ENCODE measurements at regions not wholly inside any gene's neighbourhood (a gene's known extent, or its start where the extent isn't known, plus 50 kb on each side); places are given as distances from the start of the nearest gene placed in this dataset.

DNA sequence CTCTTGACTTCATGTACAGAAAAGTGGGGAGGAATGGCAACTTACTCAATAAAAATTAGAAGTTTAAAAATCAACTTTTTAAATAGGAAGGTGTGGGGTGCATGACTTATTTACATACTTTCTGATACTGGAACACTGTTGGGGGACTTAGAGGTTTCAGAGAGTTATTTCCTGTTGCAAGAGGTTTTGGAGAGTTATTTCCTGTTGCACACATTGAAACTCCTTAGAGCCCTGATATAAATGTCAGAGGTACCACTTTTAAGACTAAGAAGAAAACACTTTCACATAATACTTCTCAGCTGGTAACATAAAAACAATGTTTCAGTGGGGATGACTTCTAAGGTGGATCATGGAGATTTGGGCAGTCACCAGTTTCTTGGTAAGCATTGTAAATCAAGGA, 579.9 kb downstream of the MMUT start:
- H3K27me3 Mint-ChIP-seq: no peaks in the 10 kb centered on the region
- Histone ChIP-seq H3K27me3 (ENCODE audit: control insufficient read depth in 2 of 2, insufficient read depth in 2 of 2, low read length in 2 of 2) (no peaks in the 10 kb centered on the region), H3K4me3 (ENCODE audit: low read length) (no peak overlapping the region), H3K36me3 (ENCODE audit: control insufficient read depth in 2 of 3, insufficient read depth in 3 of 3, low read length in 3 of 3) (no peaks in the 10 kb centered on the region), H3K4me1 (ENCODE audit: control insufficient read depth in 2 of 2, insufficient read depth in 2 of 2, low read length in 2 of 2) (no peaks in the 10 kb centered on the region), H3K9me3 (ENCODE audit: control insufficient read depth in 2 of 3, low read length in 3 of 3) (no peaks in the 10 kb centered on the region), H3K27ac (ENCODE audit: low read depth, low read length) (no peak overlapping the region)
- no peaks in the 10 kb centered on the region for H3K36me3 Mint-ChIP-seq
- H3K9me3 Mint-ChIP-seq: peaks cover 3 to 12% (median 6%) of the 10 kb centered on the region in 11 donors
- CTCF ChIA-PET: no interaction called here
- no peak overlapping the region for H3K4me3 Mint-ChIP-seq
- intact Hi-C loops (cut with micrococcal nuclease): no loop called here
- no peak overlapping the region for H3K27ac Mint-ChIP-seq
- ATAC-seq (no peak), DNase-seq (no peak)
- peaks cover 0 to 2% (median 0%) of the 10 kb centered on the region in 7 donors for H3K4me1 Mint-ChIP-seq
- POLR2A ChIA-PET: no interaction called here

DNA sequence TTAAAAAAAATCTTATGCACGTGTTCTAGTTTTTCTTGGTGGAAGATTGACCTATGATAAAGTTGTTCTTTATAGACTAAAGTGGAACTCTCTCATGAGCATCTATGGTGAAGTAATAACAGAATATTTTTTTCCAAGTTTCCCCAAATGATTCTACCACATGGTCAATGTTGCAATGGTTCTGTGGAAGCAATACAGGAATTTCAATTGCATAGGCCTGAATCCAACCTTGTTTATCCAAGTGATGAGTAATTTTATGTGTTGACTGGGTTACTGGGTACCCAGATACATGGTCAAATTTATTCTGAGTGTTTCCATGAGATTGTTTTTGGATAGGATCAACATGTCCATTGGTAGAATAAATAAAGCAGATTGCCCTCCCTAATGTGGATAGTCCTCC, 581.5 kb downstream of the MMUT start:
- CTCF ChIA-PET: no interaction called here
- Mint-ChIP-seq H3K36me3 (no peaks in the 10 kb centered on the region), H3K4me1 (peaks cover 0 to 2% (median 0%) of the 10 kb centered on the region in 7 donors)

DNA sequence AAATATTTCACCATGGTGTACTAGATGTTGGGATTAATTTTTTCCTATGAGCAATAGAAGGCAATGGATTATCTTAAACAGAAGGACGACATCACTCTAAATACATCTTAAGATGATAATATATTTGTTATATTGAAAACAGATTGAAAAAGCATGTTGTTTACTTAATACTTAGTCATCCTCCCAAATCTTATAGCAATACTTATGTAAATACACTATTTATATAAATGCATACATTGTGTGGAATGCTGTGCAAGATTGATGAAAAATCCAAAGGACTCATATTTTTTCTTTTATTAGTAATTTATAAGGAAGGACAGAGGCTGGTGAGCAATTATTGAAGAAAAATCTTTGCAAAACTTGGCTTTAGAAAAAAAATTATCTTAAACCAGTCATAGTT, 593.5 kb downstream of the MMUT start:
- CTCF ChIA-PET: no interaction called here
- Mint-ChIP-seq H3K27ac (no peak overlapping the region), H3K27me3 (no peaks in the 10 kb centered on the region), H3K36me3 (no peaks in the 10 kb centered on the region), H3K9me3 (peaks cover 0 to 10% (median 5%) of the 10 kb centered on the region in 11 donors), H3K4me1 (no peaks in the 10 kb centered on the region), H3K4me3 (no peak overlapping the region)
- no peaks in the 10 kb centered on the region for H3K4me1 ChIP-seq (ENCODE audit: control insufficient read depth in 2 of 2, insufficient read depth in 2 of 2, low read length in 2 of 2)
- H3K4me3 ChIP-seq (ENCODE audit: low read length): no peak overlapping the region
- no peak for DNase-seq
- no peak overlapping the region for H3K27ac ChIP-seq (ENCODE audit: low read depth, low read length)
- no peaks in the 10 kb centered on the region for H3K9me3 ChIP-seq (ENCODE audit: control insufficient read depth in 2 of 3, low read length in 3 of 3)
- H3K36me3 ChIP-seq (ENCODE audit: control insufficient read depth in 2 of 3, insufficient read depth in 3 of 3, low read length in 3 of 3): no peaks in the 10 kb centered on the region
- intact Hi-C loops (cut with micrococcal nuclease): no loop called here
- H3K27me3 ChIP-seq (ENCODE audit: control insufficient read depth in 2 of 2, insufficient read depth in 2 of 2, low read length in 2 of 2): no peaks in the 10 kb centered on the region
- POLR2A ChIA-PET: no interaction called here
- no peak for ATAC-seq

More for the DNA sequence above, 581.5 kb downstream of the MMUT start:
- H3K36me3 ChIP-seq (ENCODE audit: control insufficient read depth in 2 of 3, insufficient read depth in 3 of 3, low read length in 3 of 3): no peaks in the 10 kb centered on the region
- no peaks in the 10 kb centered on the region for H3K4me1 ChIP-seq (ENCODE audit: control insufficient read depth in 2 of 2, insufficient read depth in 2 of 2, low read length in 2 of 2)
- ATAC-seq: no peak
- Mint-ChIP-seq H3K9me3 (peaks cover 3 to 13% (median 5%) of the 10 kb centered on the region in 11 donors), H3K27me3 (no peaks in the 10 kb centered on the region), H3K27ac (no peak overlapping the region), H3K4me3 (no peak overlapping the region)
- no peaks in the 10 kb centered on the region for H3K9me3 ChIP-seq (ENCODE audit: control insufficient read depth in 2 of 3, low read length in 3 of 3)
- no peaks in the 10 kb centered on the region for H3K27me3 ChIP-seq (ENCODE audit: control insufficient read depth in 2 of 2, insufficient read depth in 2 of 2, low read length in 2 of 2)
- DNase-seq: no peak
- H3K4me3 ChIP-seq (ENCODE audit: low read length): no peak overlapping the region
- intact Hi-C loops (cut with micrococcal nuclease): no loop called here
- no peak overlapping the region for H3K27ac ChIP-seq (ENCODE audit: low read depth, low read length)
- POLR2A ChIA-PET: no interaction called here

DNA sequence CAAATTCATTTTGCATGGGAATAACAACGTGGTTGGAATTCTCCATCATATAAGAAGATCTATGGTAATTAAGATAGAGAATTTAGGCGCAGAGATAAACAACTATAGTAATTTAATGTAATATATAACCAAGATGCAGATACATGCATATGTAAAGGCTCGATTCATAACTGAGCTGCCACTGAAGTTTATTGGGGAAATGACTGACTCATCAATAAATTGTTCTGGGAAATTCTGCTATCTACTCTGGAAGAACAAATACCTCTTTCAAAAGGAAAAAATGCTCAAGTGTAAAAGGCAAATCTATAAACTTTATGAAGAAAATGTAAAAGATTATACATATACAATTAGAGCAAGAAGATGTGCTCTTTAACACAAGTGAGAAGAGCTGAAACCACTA, 596.4 kb downstream of the MMUT start:
- ATAC-seq: no peak
- Histone ChIP-seq H3K27ac (ENCODE audit: low read depth, low read length) (no peak overlapping the region), H3K27me3 (ENCODE audit: control insufficient read depth in 2 of 2, insufficient read depth in 2 of 2, low read length in 2 of 2) (no peaks in the 10 kb centered on the region), H3K4me1 (ENCODE audit: control insufficient read depth in 2 of 2, insufficient read depth in 2 of 2, low read length in 2 of 2) (no peaks in the 10 kb centered on the region), H3K4me3 (ENCODE audit: low read length) (no peak overlapping the region), H3K9me3 (ENCODE audit: control insufficient read depth in 2 of 3, low read length in 3 of 3) (no peaks in the 10 kb centered on the region), H3K36me3 (ENCODE audit: control insufficient read depth in 2 of 3, insufficient read depth in 3 of 3, low read length in 3 of 3) (no peaks in the 10 kb centered on the region)
- Mint-ChIP-seq H3K4me1 (no peaks in the 10 kb centered on the region), H3K36me3 (no peaks in the 10 kb centered on the region), H3K27me3 (no peaks in the 10 kb centered on the region), H3K4me3 (no peak overlapping the region), H3K9me3 (peaks cover 0 to 10% (median 4%) of the 10 kb centered on the region in 11 donors), H3K27ac (no peak overlapping the region)
- DNase-seq: no peak
- intact Hi-C loops (cut with micrococcal nuclease): no loop called here
- ChIA-PET POLR2A (no interaction called here), CTCF (no interaction called here)

DNA sequence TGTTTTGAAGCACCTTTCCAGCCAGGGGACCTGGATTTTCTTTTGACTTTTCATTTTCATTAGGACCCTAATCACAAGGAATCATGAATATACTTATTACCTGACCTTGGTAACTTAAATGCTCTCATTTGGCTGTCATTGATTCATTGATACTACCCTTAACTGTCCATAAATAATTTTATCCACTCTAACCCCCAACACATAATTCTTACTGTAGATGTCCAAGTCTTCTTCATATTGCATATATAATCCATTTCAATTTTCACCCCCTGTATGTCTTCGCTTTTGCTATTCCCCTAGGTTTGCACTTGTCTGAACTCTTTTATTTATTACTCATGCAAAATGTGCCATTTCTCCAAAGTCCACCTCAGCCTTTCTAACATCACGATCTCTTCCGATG, 602.9 kb downstream of the MMUT start:
- H3K27ac Mint-ChIP-seq: no peak overlapping the region
- Histone ChIP-seq H3K27ac (ENCODE audit: low read depth, low read length) (no peak overlapping the region), H3K9me3 (ENCODE audit: control insufficient read depth in 2 of 3, low read length in 3 of 3) (no peaks in the 10 kb centered on the region), H3K4me3 (ENCODE audit: low read length) (no peak overlapping the region), H3K36me3 (ENCODE audit: control insufficient read depth in 2 of 3, insufficient read depth in 3 of 3, low read length in 3 of 3) (no peaks in the 10 kb centered on the region), H3K4me1 (ENCODE audit: control insufficient read depth in 2 of 2, insufficient read depth in 2 of 2, low read length in 2 of 2) (no peaks in the 10 kb centered on the region), H3K27me3 (ENCODE audit: control insufficient read depth in 2 of 2, insufficient read depth in 2 of 2, low read length in 2 of 2) (no peaks in the 10 kb centered on the region)
- DNase-seq: no peak
- ATAC-seq: no peak
- H3K4me3 Mint-ChIP-seq: no peak overlapping the region
- intact Hi-C loops (cut with micrococcal nuclease): no loop called here
- no peaks in the 10 kb centered on the region for H3K36me3 Mint-ChIP-seq
- ChIA-PET POLR2A (no interaction called here), CTCF (no interaction called here)
- H3K27me3 Mint-ChIP-seq: no peaks in the 10 kb centered on the region
- H3K9me3 Mint-ChIP-seq: peaks cover 0 to 10% (median 4%) of the 10 kb centered on the region in 11 donors
- H3K4me1 Mint-ChIP-seq: no peaks in the 10 kb centered on the region

DNA sequence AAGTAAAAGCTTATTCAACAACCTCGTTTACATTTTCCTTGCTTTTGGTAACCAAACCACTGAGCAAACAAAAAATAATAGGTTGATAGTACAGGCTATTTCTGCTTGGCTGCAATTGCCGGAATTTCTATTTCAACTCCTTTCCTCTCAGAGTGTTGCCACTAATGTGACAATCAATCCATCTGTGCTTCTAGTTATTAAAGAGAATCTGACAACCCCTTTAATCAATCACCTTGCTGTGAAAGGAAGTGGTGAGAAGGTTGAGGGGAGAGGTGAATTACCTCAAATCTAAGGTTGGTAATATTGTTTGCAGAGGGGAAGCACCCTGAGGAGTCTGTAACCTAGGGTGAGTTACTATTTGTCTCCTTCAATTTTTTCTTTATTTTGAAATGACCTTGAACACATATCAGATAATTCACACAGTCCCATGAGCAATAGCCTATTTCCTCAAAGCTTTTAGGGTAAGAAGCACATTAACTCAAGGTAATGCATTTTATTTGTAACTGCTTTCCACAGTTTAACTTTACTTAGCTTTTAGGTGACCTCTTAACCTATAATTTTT, 603.4 kb downstream of the MMUT start:
- POLR2A ChIA-PET: no interaction called here
- Histone ChIP-seq H3K4me1 (ENCODE audit: control insufficient read depth in 2 of 2, insufficient read depth in 2 of 2, low read length in 2 of 2) (no peaks in the 10 kb centered on the region), H3K36me3 (ENCODE audit: control insufficient read depth in 2 of 3, insufficient read depth in 3 of 3, low read length in 3 of 3) (no peaks in the 10 kb centered on the region), H3K27ac (ENCODE audit: low read depth, low read length) (no peak overlapping the region), H3K27me3 (ENCODE audit: control insufficient read depth in 2 of 2, insufficient read depth in 2 of 2, low read length in 2 of 2) (no peaks in the 10 kb centered on the region), H3K4me3 (ENCODE audit: low read length) (no peak overlapping the region), H3K9me3 (ENCODE audit: control insufficient read depth in 2 of 3, low read length in 3 of 3) (no peaks in the 10 kb centered on the region)
- H3K27ac Mint-ChIP-seq: no peak overlapping the region
- CTCF ChIA-PET: no interaction called here
- no peak for ATAC-seq
- intact Hi-C loops (cut with micrococcal nuclease): no loop called here
- no peak for DNase-seq
- no peak overlapping the region for H3K4me3 Mint-ChIP-seq
- peaks cover 0 to 8% (median 4%) of the 10 kb centered on the region in 11 donors for H3K9me3 Mint-ChIP-seq
- no peaks in the 10 kb centered on the region for H3K27me3 Mint-ChIP-seq
- H3K4me1 Mint-ChIP-seq: no peaks in the 10 kb centered on the region
- H3K36me3 Mint-ChIP-seq: no peaks in the 10 kb centered on the region

DNA sequence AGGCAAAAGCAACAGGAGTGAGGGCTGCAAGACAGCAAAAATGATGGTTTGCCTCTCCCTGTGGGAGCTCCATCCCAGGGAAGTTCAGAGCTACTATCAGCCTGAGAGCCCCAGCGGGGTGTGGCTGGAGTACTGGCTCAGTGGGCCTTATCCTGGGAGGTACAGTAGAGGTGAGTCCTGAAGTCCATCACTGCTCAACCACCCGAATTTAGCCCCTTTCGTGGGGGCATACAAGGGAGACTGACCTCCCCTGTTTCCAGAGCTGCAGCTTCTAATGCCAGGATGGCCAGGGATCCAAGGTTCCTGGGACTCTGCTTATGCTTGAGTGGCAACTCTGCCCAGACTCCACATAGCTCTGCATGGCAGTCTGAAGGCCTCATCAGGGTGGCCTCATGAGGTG, 617.8 kb downstream of the MMUT start:
- intact Hi-C loops (cut with micrococcal nuclease): no loop called here
- Histone ChIP-seq H3K36me3 (ENCODE audit: control insufficient read depth in 2 of 3, insufficient read depth in 3 of 3, low read length in 3 of 3) (no peaks in the 10 kb centered on the region), H3K9me3 (ENCODE audit: control insufficient read depth in 2 of 3, low read length in 3 of 3) (peaks cover 0 to 16% (median 0%) of the 10 kb centered on the region in 3 experiments), H3K4me3 (ENCODE audit: low read length) (no peak overlapping the region), H3K27me3 (ENCODE audit: control insufficient read depth in 2 of 2, insufficient read depth in 2 of 2, low read length in 2 of 2) (no peaks in the 10 kb centered on the region), H3K4me1 (ENCODE audit: control insufficient read depth in 2 of 2, insufficient read depth in 2 of 2, low read length in 2 of 2) (no peaks in the 10 kb centered on the region), H3K27ac (ENCODE audit: low read depth, low read length) (no peak overlapping the region)
- Mint-ChIP-seq H3K4me1 (no peaks in the 10 kb centered on the region), H3K27me3 (no peaks in the 10 kb centered on the region), H3K27ac (no peak overlapping the region), H3K36me3 (peaks cover 0 to 7% (median 0%) of the 10 kb centered on the region in 5 donors), H3K4me3 (no peak overlapping the region), H3K9me3 (peaks cover 7 to 26% (median 17%) of the 10 kb centered on the region in 11 donors)
- DNase-seq (no peak), ATAC-seq (no peak)
- CTCF ChIA-PET: no interaction called here
- POLR2A ChIA-PET: no interaction called here
